H1 (cell line): ENCODE measurements at regions not wholly inside any gene's neighbourhood (a gene's known extent, or its start where the extent isn't known, plus 50 kb on each side); places are given as distances from the start of the nearest gene placed in this dataset.

Experiments used
- ASH2L ChIP-seq: fragments of 200-600, 300-600 bp; sonication (generic); IDR thresholded peaks from one replicate; pipeline ENCODE4 v1.7.1; 2017; ENCODE audit warnings: low read length
- CHD2 ChIP-seq: IDR thresholded peaks from 2 replicates; pipeline ENCODE4 v1.6.1; 2012; ENCODE audit warnings: low read length, improper control_type of control experiment
- CTCF ChIP-seq, 3 experiments: IDR thresholded peaks; 1 replicate in 2 of 3; 2 replicates in 1 of 3; pipeline versions ENCODE4 v1.5.1 to v1.6.1; 2011; ENCODE audit warnings: low read length in 3 of 3, mild to moderate bottlenecking in 3 of 3, inconsistent platforms in 2 of 3, low read depth in 1 of 3, moderate library complexity in 1 of 3; ENCODE audit not compliant: insufficient read depth in 1 of 3; ENCODE audit errors: control extremely low read depth in 1 of 3
- EP300 ChIP-seq, 2 experiments: IDR thresholded peaks; 1 replicate in 1 of 2; 2 replicates in 1 of 2; pipeline ENCODE4 v1.6.1; 2011 to 2012; ENCODE audit warnings: low read depth in 2 of 2, low read length in 2 of 2, mild to moderate bottlenecking in 2 of 2, borderline replicate concordance in 1 of 2, inconsistent platforms in 1 of 2, moderate library complexity in 1 of 2
- POLR2A ChIP-seq, 2 experiments: IDR thresholded peaks; 1 replicate in 1 of 2; 2 replicates in 1 of 2; pipeline ENCODE4 v1.6.1; 2011; ENCODE audit warnings: low read depth in 2 of 2, low read length in 2 of 2, mild to moderate bottlenecking in 2 of 2; ENCODE audit errors: control extremely low read depth in 1 of 2
- POLR2AphosphoS5 ChIP-seq: IDR thresholded peaks from 2 replicates; pipeline ENCODE4 v1.6.1; 2011; ENCODE audit warnings: low read depth, low read length
- SIN3A ChIP-seq, 2 experiments: IDR thresholded peaks in 1 of 2; conservative IDR thresholded peaks in 1 of 2; 2 replicates each; pipeline ENCODE4 v1.6.1; 2011 to 2012; ENCODE audit warnings: low read length in 2 of 2, improper control_type of control experiment in 1 of 2, low read depth in 1 of 2, mild to moderate bottlenecking in 1 of 2
- SIRT6 ChIP-seq: IDR thresholded peaks from one replicate; pipeline ENCODE4 v1.7.1; 2012; ENCODE audit warnings: low read length, inconsistent platforms
- SIX5 ChIP-seq: IDR thresholded peaks from 2 replicates; pipeline ENCODE4 v1.6.1; 2011; ENCODE audit warnings: mild to moderate bottlenecking, low read depth, low read length
- ZNF274 ChIP-seq: IDR thresholded peaks from 2 replicates; pipeline ENCODE4 v1.7.0; 2012; ENCODE audit warnings: low read length, borderline replicate concordance; ENCODE audit errors: extremely low read depth

GRCh38 chr11:70558681-70559080, 160.4 kb downstream of the CTTN start:
- TF ChIP-seq CTCF (IDR thresholded peaks at IDR 0.05; ENCODE audit: control extremely low read depth in 1 of 3, insufficient read depth in 1 of 3, low read depth in 1 of 3, low read length in 3 of 3) (no peak), SIN3A (conservative IDR thresholded peaks at IDR 0.05 in 1 of 2, IDR thresholded peaks at IDR 0.05 in 1 of 2; ENCODE audit: low read depth in 1 of 2, low read length in 2 of 2) (no peak), CHD2 (no peak), POLR2A (IDR thresholded peaks at IDR 0.05; ENCODE audit: control extremely low read depth in 1 of 2, low read depth in 2 of 2, low read length in 2 of 2) (no peak), ZNF274 (no peak), SIRT6 (no peak), ASH2L (no peak), POLR2AphosphoS5 (no peak), SIX5 (no peak), EP300 (IDR thresholded peaks at IDR 0.05; ENCODE audit: borderline replicate concordance in 1 of 2, low read depth in 2 of 2, low read length in 2 of 2) (no peak)
